Endodermal cell (in vitro differentiated cells): ENCODE measurements at regions not wholly inside any gene's neighbourhood (a gene's known extent, or its start where the extent isn't known, plus 50 kb on each side); places are given as distances from the start of the nearest gene placed in this dataset.
"Not testable (repeated sequence)": the region's sequence is repeated elsewhere in the genome, so short reads cannot be mapped to it uniquely, and the experiment has no call there.

Experiments used
- DNase-seq: peaks from one replicate; pipeline ENCODE4 v3.0.0-alpha.2; 2017
- H3K27ac ChIP-seq: 2 replicates; pipeline ENCODE4 v1.5.1; 2013; ENCODE audit warnings: mild to moderate bottlenecking, low read depth, low read length, moderate library complexity
- H3K27me3 ChIP-seq: 2 replicates; pipeline ENCODE4 v1.6.1; 2013; ENCODE audit warnings: mild to moderate bottlenecking, low read length, moderate library complexity; ENCODE audit not compliant: insufficient read depth, control insufficient read depth, poor library complexity, severe bottlenecking
- H3K36me3 ChIP-seq: 2 replicates; pipeline ENCODE4 v1.7.0; 2013; ENCODE audit warnings: mild to moderate bottlenecking, low read length, moderate library complexity; ENCODE audit not compliant: control insufficient read depth, insufficient read depth
- H3K4me1 ChIP-seq: one replicate; pipeline ENCODE4 v1.7.0; 2013; ENCODE audit warnings: low read length; ENCODE audit not compliant: control insufficient read depth, insufficient read depth
- H3K4me3 ChIP-seq: 2 replicates; pipeline ENCODE4 v1.5.1; 2013; ENCODE audit warnings: mild to moderate bottlenecking, low read length, moderate library complexity
- H3K9ac ChIP-seq: 2 replicates; pipeline ENCODE4 v1.6.1; 2013; ENCODE audit warnings: mild to moderate bottlenecking, low read length, moderate library complexity; ENCODE audit not compliant: poor library complexity, severe bottlenecking; ENCODE audit errors: extremely low read depth
- H3K9me3 ChIP-seq: 2 replicates; pipeline ENCODE4 v1.6.1; 2013; ENCODE audit warnings: mild to moderate bottlenecking, low read length, moderate library complexity; ENCODE audit not compliant: control insufficient read depth
- H3K27ac Mint-ChIP-seq: 2 replicates; pipeline ENCODE4 v1.8.0; 2020; ENCODE audit warnings: mixed read lengths
- H3K27me3 Mint-ChIP-seq: 2 replicates; pipeline ENCODE4 v1.8.0; 2021; ENCODE audit warnings: mild to moderate bottlenecking, mixed read lengths; ENCODE audit not compliant: insufficient read depth
- H3K36me3 Mint-ChIP-seq: 2 replicates; pipeline ENCODE4 v1.8.0; 2020; ENCODE audit warnings: low read depth, mixed read lengths
- H3K4me1 Mint-ChIP-seq: 2 replicates; pipeline ENCODE4 v1.8.0; 2020; ENCODE audit warnings: mixed read lengths
- H3K4me3 Mint-ChIP-seq: 2 replicates; pipeline ENCODE4 v1.8.0; 2020; ENCODE audit warnings: mild to moderate bottlenecking, moderate library complexity, mixed read lengths
- H3K9me3 Mint-ChIP-seq: 2 replicates; pipeline ENCODE4 v1.8.0; 2020; ENCODE audit warnings: mild to moderate bottlenecking, mixed read lengths
- WGBS, 2 experiments: methylation state at CpG; one replicate each; pipeline versions ENCODE4 v1.1.5 to v1.1.7; 2013; ENCODE audit warnings: missing lambda C conversion rate in 2 of 2, mixed read lengths in 1 of 2; ENCODE audit not compliant: insufficient coverage in 1 of 2, insufficient read length in 1 of 2; 5-methylcytosine and 5-hydroxymethylcytosine counted together

- not testable (repeated sequence) for H3K27me3 Mint-ChIP-seq, H3K9ac ChIP-seq, H3K27me3 ChIP-seq, H3K27ac ChIP-seq, H3K4me3 Mint-ChIP-seq, H3K9me3 ChIP-seq, H3K36me3 Mint-ChIP-seq, H3K4me3 ChIP-seq, H3K27ac Mint-ChIP-seq, H3K4me1 ChIP-seq, H3K9me3 Mint-ChIP-seq, DNase-seq, H3K4me1 Mint-ChIP-seq, H3K36me3 ChIP-seq
- no CpG with 5 or more reads among the region's 1 CpG for WGBS, 2 experiments
Observed at GRCh38 chr16:18159185-18159584, 177.4 kb downstream of the NPIPA8 start.

- not testable (repeated sequence) for H3K27ac ChIP-seq, H3K9me3 Mint-ChIP-seq, DNase-seq, H3K9me3 ChIP-seq, H3K4me1 Mint-ChIP-seq, H3K27me3 Mint-ChIP-seq, H3K27me3 ChIP-seq, H3K4me3 Mint-ChIP-seq, H3K27ac Mint-ChIP-seq, H3K36me3 ChIP-seq, H3K4me3 ChIP-seq, H3K9ac ChIP-seq, H3K4me1 ChIP-seq, H3K36me3 Mint-ChIP-seq
- no CpG with 5 or more reads among the region's 1 CpG for WGBS, 2 experiments
Observed at GRCh38 chr16:18157854-18158253, 178.7 kb downstream of the NPIPA8 start.

GRCh38 chr16:18152832-18153231, 183.7 kb downstream of the NPIPA8 start:
- H3K4me3 Mint-ChIP-seq, H3K4me3 ChIP-seq, H3K27me3 Mint-ChIP-seq, H3K27me3 ChIP-seq, DNase-seq, H3K27ac Mint-ChIP-seq, H3K4me1 ChIP-seq, H3K9me3 ChIP-seq, H3K36me3 ChIP-seq, H3K36me3 Mint-ChIP-seq, H3K27ac ChIP-seq, H3K4me1 Mint-ChIP-seq, H3K9me3 Mint-ChIP-seq, H3K9ac ChIP-seq: not testable (repeated sequence)
- 87% methylated on average over 5 of the region's 6 CpGs; no CpG with 5 or more reads in 1 of the 2 experiments for WGBS, 2 experiments

- not testable (repeated sequence) for DNase-seq, H3K27me3 Mint-ChIP-seq, H3K9ac ChIP-seq, H3K36me3 ChIP-seq, H3K4me3 ChIP-seq, H3K4me1 Mint-ChIP-seq, H3K9me3 ChIP-seq, H3K9me3 Mint-ChIP-seq, H3K27ac ChIP-seq, H3K27ac Mint-ChIP-seq, H3K36me3 Mint-ChIP-seq, H3K27me3 ChIP-seq, H3K4me3 Mint-ChIP-seq, H3K4me1 ChIP-seq
- WGBS, 2 experiments = no CpG with 5 or more reads among the region's 5 CpGs
Observed at GRCh38 chr16:18148132-18148531, 188.4 kb downstream of the NPIPA8 start.

GRCh38 chr16:18146601-18147142, 189.9 kb downstream of the NPIPA8 start:
- WGBS, 2 experiments = no CpG with 5 or more reads among the region's 9 CpGs
- H3K27ac Mint-ChIP-seq = not testable (repeated sequence)

GRCh38 chr16:18142066-18142465, 194.5 kb downstream of the NPIPA8 start:
- H3K9ac ChIP-seq, H3K4me3 ChIP-seq, H3K27me3 ChIP-seq, H3K36me3 Mint-ChIP-seq, H3K27me3 Mint-ChIP-seq, H3K4me3 Mint-ChIP-seq, H3K4me1 Mint-ChIP-seq, H3K27ac Mint-ChIP-seq, H3K27ac ChIP-seq, H3K36me3 ChIP-seq, DNase-seq, H3K9me3 ChIP-seq, H3K4me1 ChIP-seq, H3K9me3 Mint-ChIP-seq: not testable (repeated sequence)
- WGBS, 2 experiments = no CpG with 5 or more reads among the region's 5 CpGs

More at GRCh38 chr16:18146601-18147142, 189.9 kb downstream of the NPIPA8 start:
- not testable (repeated sequence) for H3K27me3 ChIP-seq, H3K36me3 Mint-ChIP-seq, DNase-seq, H3K4me1 Mint-ChIP-seq, H3K36me3 ChIP-seq, H3K9me3 ChIP-seq, H3K4me1 ChIP-seq, H3K9ac ChIP-seq, H3K27ac ChIP-seq, H3K9me3 Mint-ChIP-seq, H3K27me3 Mint-ChIP-seq, H3K4me3 Mint-ChIP-seq, H3K4me3 ChIP-seq

GRCh38 chr16:18136288-18136687, 200.2 kb downstream of the NPIPA8 start:
- H3K4me1 ChIP-seq, H3K27me3 Mint-ChIP-seq, H3K4me3 Mint-ChIP-seq, H3K4me3 ChIP-seq, H3K27ac ChIP-seq, H3K27me3 ChIP-seq, H3K9me3 Mint-ChIP-seq, H3K4me1 Mint-ChIP-seq, H3K9me3 ChIP-seq, H3K27ac Mint-ChIP-seq, H3K36me3 Mint-ChIP-seq, H3K9ac ChIP-seq, DNase-seq, H3K36me3 ChIP-seq: not testable (repeated sequence)
- no CpG with 5 or more reads among the region's 1 CpG for WGBS, 2 experiments
